ENCODE measurements at regions not wholly inside any gene's neighbourhood (a gene's known extent, or its start where the extent isn't known, plus 50 kb on each side); places are given as distances from the start of the nearest gene placed in this dataset.

DNA sequence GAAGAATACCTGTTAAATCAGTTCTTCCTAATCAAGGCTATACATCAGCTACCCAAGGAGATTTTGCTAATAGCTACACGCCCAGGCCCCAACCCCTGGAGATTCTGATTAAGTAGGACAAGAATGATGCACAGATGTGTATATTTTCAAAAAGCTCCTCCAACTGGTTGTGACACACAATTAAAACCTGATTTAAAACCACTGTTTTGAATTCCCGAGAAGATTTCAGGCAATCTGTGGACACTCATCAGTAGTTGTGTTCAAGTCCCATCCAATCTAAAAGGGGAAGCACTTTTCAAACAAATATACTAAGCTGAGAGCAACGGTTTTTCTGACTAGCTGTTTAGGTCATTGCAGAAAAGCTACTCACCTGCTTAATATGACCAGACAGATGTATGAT lies 118.9 kb upstream of the NHSL1 start:
- no peaks in the 10 kb centered on the region for H3K27me3 ChIP-seq
- no peak overlapping the region for H3K4me3 ChIP-seq
- no peaks in the 10 kb centered on the region for H3K36me3 ChIP-seq
- TF ChIP-seq POLR2A (IDR thresholded peaks at IDR 0.05) = no peak
- TF ChIP-seq, protein P1, sequence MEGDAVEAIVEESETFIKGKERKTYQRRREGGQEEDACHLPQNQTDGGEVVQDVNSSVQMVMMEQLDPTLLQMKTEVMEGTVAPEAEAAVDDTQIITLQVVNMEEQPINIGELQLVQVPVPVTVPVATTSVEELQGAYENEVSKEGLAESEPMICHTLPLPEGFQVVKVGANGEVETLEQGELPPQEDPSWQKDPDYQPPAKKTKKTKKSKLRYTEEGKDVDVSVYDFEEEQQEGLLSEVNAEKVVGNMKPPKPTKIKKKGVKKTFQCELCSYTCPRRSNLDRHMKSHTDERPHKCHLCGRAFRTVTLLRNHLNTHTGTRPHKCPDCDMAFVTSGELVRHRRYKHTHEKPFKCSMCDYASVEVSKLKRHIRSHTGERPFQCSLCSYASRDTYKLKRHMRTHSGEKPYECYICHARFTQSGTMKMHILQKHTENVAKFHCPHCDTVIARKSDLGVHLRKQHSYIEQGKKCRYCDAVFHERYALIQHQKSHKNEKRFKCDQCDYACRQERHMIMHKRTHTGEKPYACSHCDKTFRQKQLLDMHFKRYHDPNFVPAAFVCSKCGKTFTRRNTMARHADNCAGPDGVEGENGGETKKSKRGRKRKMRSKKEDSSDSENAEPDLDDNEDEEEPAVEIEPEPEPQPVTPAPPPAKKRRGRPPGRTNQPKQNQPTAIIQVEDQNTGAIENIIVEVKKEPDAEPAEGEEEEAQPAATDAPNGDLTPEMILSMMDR (IDR thresholded peaks at IDR 0.05) = no peak
- H3K9me3 ChIP-seq = no peaks in the 10 kb centered on the region
- no peaks in the 10 kb centered on the region for H3K4me1 ChIP-seq
- H3K27ac ChIP-seq = no peak overlapping the region
- DNase-seq = no peak

DNA sequence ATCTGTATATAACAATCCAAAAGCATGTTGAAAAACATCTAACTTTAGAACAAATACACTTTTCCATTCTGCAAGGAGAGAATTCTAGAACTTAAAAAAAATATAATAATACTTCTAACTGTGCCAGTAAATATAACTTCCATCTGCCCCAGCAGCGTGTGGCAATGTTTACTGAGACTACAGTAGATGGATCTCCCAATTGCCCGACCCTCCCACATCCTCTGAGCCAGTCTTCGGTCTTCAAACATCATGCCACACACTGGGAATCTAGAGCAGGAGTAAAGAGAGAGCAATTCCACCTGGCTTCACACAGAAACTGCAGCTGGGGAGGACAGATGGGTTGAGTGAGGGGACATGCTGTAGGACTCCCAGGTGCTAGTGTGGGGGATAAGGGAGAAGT lies 121.3 kb upstream of the NHSL1 start:
- no peaks in the 10 kb centered on the region for H3K36me3 ChIP-seq
- DNase-seq = no peak
- no peaks in the 10 kb centered on the region for H3K27me3 ChIP-seq
- no peak overlapping the region for H3K27ac ChIP-seq
- no peaks in the 10 kb centered on the region for H3K9me3 ChIP-seq
- no peak overlapping the region for H3K4me3 ChIP-seq
- no peaks in the 10 kb centered on the region for H3K4me1 ChIP-seq
- TF ChIP-seq POLR2A (IDR thresholded peaks at IDR 0.05) = no peak
- TF ChIP-seq, protein P1 (IDR thresholded peaks at IDR 0.05) = no peak

DNA sequence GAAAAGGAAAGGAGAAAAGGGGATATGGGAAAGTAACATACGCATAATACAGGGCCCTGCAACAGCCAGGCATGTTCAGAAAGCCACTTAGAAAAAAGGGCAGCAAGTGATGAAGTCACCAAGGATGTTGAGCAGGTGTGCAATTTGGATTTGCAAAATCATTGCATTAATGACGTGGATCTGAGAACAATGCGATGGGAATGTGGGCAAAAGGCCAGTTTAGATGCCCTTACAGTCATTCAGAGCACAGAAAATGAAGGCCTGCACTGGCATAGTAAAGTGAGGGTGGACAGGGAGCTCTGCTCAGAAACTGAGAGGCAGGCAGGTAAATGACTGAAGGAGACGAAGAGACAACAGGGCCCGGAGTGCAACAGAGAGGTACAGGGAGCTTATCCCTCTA lies 123.7 kb upstream of the NHSL1 start:
- no peaks in the 10 kb centered on the region for H3K27me3 ChIP-seq
- H3K4me1 ChIP-seq = no peaks in the 10 kb centered on the region
- H3K36me3 ChIP-seq = no peaks in the 10 kb centered on the region
- TF ChIP-seq POLR2A (IDR thresholded peaks at IDR 0.05) = no peak
- TF ChIP-seq, protein P1 (IDR thresholded peaks at IDR 0.05) = no peak
- no peak for DNase-seq
- no peaks in the 10 kb centered on the region for H3K9me3 ChIP-seq
- H3K4me3 ChIP-seq = no peak overlapping the region
- H3K27ac ChIP-seq = no peak overlapping the region

DNA sequence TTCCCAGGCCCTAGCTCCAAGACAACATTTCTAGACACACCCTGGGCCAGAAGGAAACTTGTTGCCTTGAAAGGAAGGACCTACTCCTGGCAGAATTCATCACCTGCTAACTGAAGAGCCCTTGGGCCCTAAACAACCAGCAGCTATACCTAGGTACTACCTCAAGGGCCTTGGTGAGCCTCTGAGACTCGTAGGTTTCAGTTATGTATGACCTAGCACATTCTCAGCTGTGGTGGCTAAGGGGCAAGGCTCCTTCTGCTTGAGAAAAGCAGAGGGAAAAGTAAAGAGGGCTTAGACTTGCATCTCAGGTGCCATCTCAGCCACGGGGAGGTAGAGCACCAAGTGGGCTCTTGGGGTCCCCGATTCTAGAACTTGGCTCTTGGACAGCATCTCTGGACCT lies 132.3 kb upstream of the NHSL1 start:
- Histone ChIP-seq H3K36me3 (no peaks in the 10 kb centered on the region), H3K27me3 (no peaks in the 10 kb centered on the region), H3K4me3 (no peak overlapping the region), H3K27ac (no peak overlapping the region), H3K9me3 (no peaks in the 10 kb centered on the region), H3K4me1 (no peaks in the 10 kb centered on the region)
- no peak for DNase-seq
- TF ChIP-seq, protein P1 (IDR thresholded peaks at IDR 0.05) = no peak
- no peak for TF ChIP-seq POLR2A (IDR thresholded peaks at IDR 0.05)

DNA sequence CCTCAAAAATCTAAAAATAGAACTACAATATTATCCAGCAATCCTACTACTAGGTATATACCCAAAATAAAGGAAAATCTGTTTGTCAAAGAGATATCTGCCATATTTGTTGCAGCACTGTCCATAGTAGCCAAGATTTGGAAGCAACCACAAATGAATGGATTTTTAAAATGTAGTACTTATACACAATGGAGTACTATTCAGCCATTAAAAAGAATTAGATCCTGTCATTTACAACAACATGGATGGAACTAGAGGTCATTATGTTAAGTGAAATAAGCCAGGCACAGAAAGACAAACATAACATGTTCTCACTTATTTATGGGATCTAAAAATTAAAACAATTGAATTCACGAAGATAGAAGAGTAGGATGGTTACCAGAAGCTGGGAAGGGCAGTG lies 135.7 kb upstream of the CCDC28A start:
- TF ChIP-seq POLR2A (IDR thresholded peaks at IDR 0.05) = no peak
- TF ChIP-seq, protein P1 (IDR thresholded peaks at IDR 0.05) = no peak
- H3K4me1 ChIP-seq = no peaks in the 10 kb centered on the region
- DNase-seq = no peak
- no peak overlapping the region for H3K4me3 ChIP-seq
- no peak overlapping the region for H3K27ac ChIP-seq
- H3K27me3 ChIP-seq = no peaks in the 10 kb centered on the region
- no peaks in the 10 kb centered on the region for H3K9me3 ChIP-seq
- no peaks in the 10 kb centered on the region for H3K36me3 ChIP-seq

DNA sequence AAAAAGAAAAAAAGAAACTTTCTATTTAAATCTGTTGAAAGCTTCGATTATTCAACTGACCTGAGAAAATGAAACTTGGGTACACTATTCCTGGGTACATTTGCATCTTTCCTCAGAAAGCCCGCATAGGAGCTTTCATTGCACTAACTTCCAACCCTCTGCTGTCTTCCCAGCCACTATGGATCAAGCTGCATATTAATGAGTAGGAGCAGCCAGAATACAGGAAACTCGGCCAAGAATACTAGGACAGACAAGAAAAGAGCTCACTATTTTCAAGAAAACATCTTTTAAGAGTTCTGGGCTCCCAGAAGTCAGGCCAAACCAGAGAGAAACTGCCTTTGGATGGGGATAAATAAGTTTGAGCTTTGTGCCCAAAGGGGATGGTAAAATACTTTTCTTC lies 135.0 kb upstream of the CCDC28A start:
- DNase-seq = no peak
- H3K4me3 ChIP-seq = no peak overlapping the region
- no peak for TF ChIP-seq POLR2A (IDR thresholded peaks at IDR 0.05)
- TF ChIP-seq, protein P1 (IDR thresholded peaks at IDR 0.05) = no peak

More for the DNA sequence above, 135.0 kb upstream of the CCDC28A start:
- Histone ChIP-seq H3K36me3 (no peaks in the 10 kb centered on the region), H3K27ac (no peak overlapping the region), H3K4me1 (no peaks in the 10 kb centered on the region), H3K27me3 (no peaks in the 10 kb centered on the region), H3K9me3 (no peaks in the 10 kb centered on the region)
